H9 (cell line): ENCODE measurements at regions not wholly inside any gene's neighbourhood (a gene's known extent, or its start where the extent isn't known, plus 50 kb on each side); places are given as distances from the start of the nearest gene placed in this dataset.

ENCODE experiments used
- DNase-seq: peaks from one replicate; pipeline ENCODE4 v3.0.0-alpha.2; 2017
- H2AFZ ChIP-seq: one replicate; pipeline ENCODE4 v1.6.1; 2013; ENCODE audit warnings: mild to moderate bottlenecking, low read length, control low read depth, moderate library complexity
- H2AK5ac ChIP-seq: 2 replicates; pipeline ENCODE4 v1.6.1; 2013; ENCODE audit warnings: low read length, control low read depth, mixed read lengths; ENCODE audit not compliant: insufficient read length
- H2BK120ac ChIP-seq: one replicate; pipeline ENCODE4 v1.6.1; 2013; ENCODE audit warnings: low read depth, mild to moderate bottlenecking, low read length, control low read depth, inconsistent platforms; ENCODE audit not compliant: poor library complexity, severe bottlenecking
- H2BK12ac ChIP-seq: 2 replicates; pipeline ENCODE4 v1.6.1; 2013; ENCODE audit warnings: low read length, control low read depth, mixed read lengths, low read depth; ENCODE audit not compliant: insufficient read length
- H2BK15ac ChIP-seq: 2 replicates; pipeline ENCODE4 v1.6.1; 2013; ENCODE audit warnings: low read depth, low read length, control low read depth
- H2BK20ac ChIP-seq: one replicate; pipeline ENCODE4 v1.6.1; 2013; ENCODE audit warnings: low read depth, mild to moderate bottlenecking, low read length, control low read depth, inconsistent platforms; ENCODE audit not compliant: poor library complexity, severe bottlenecking
- H2BK5ac ChIP-seq: 2 replicates; pipeline ENCODE4 v1.6.1; 2013; ENCODE audit warnings: low read length, control low read depth, mixed read lengths; ENCODE audit not compliant: insufficient read length
- H3K14ac ChIP-seq: 2 replicates; pipeline ENCODE4 v1.6.1; 2013; ENCODE audit warnings: low read length, control low read depth; ENCODE audit not compliant: insufficient read depth
- H3K18ac ChIP-seq: 2 replicates; pipeline ENCODE4 v1.6.1; 2013; ENCODE audit warnings: low read depth, mild to moderate bottlenecking, mixed read lengths, low read length, control low read depth; ENCODE audit not compliant: insufficient read length
- H3K23ac ChIP-seq: 2 replicates; pipeline ENCODE4 v1.6.1; 2013; ENCODE audit warnings: low read length, control low read depth, mixed read lengths, low read depth; ENCODE audit not compliant: insufficient read length
- H3K23me2 ChIP-seq: 2 replicates; pipeline ENCODE4 v1.6.1; 2013; ENCODE audit warnings: low read depth, mild to moderate bottlenecking, mixed read lengths, low read length, control low read depth; ENCODE audit not compliant: insufficient read length, poor library complexity, severe bottlenecking
- H3K27ac ChIP-seq: 2 replicates; pipeline ENCODE4 v1.5.1; 2013; ENCODE audit warnings: low read length, control low read depth, mixed read lengths, low read depth; ENCODE audit not compliant: insufficient read length
- H3K27me3 ChIP-seq: 2 replicates; pipeline ENCODE4 v1.6.1; 2013; ENCODE audit warnings: low read length, control low read depth, inconsistent platforms; ENCODE audit not compliant: insufficient read depth
- H3K4ac ChIP-seq: 2 replicates; pipeline ENCODE4 v1.6.1; 2013; ENCODE audit warnings: low read depth, mild to moderate bottlenecking, control low read depth, inconsistent platforms, low read length, moderate library complexity
- H3K4me1 ChIP-seq: 2 replicates; pipeline ENCODE4 v1.6.1; 2013; ENCODE audit warnings: low read length, control low read depth, inconsistent platforms; ENCODE audit not compliant: insufficient read depth
- H3K4me2 ChIP-seq: 2 replicates; pipeline ENCODE4 v1.6.1; 2013; ENCODE audit warnings: low read length, control low read depth, mixed read lengths; ENCODE audit not compliant: insufficient read length, insufficient read depth
- H3K56ac ChIP-seq: 2 replicates; pipeline ENCODE4 v1.6.1; 2013; ENCODE audit warnings: low read depth, mild to moderate bottlenecking, mixed read lengths, low read length, control low read depth; ENCODE audit not compliant: insufficient read length
- H3K79me1 ChIP-seq: 2 replicates; pipeline ENCODE4 v1.6.1; 2013; ENCODE audit warnings: low read depth, mild to moderate bottlenecking, moderate library complexity, low read length, control low read depth, inconsistent platforms; ENCODE audit not compliant: insufficient read depth, poor library complexity, severe bottlenecking
- H3K79me2 ChIP-seq: 2 replicates; pipeline ENCODE4 v1.6.1; 2013; ENCODE audit warnings: low read length, control low read depth, inconsistent platforms; ENCODE audit not compliant: insufficient read depth
- H3K9ac ChIP-seq: 2 replicates; pipeline ENCODE4 v1.6.1; 2013; ENCODE audit warnings: low read length, control low read depth, mixed read lengths; ENCODE audit not compliant: insufficient read length; ENCODE audit errors: extremely low read depth
- H3K9me3 ChIP-seq: one replicate; pipeline ENCODE4 v1.6.1; 2013; ENCODE audit warnings: low read depth, low read length, inconsistent platforms; ENCODE audit not compliant: control insufficient read depth
- H3T11ph ChIP-seq: one replicate; pipeline ENCODE4 v1.6.1; 2013; ENCODE audit warnings: mild to moderate bottlenecking, low read length, control low read depth, inconsistent platforms
- H4K20me1 ChIP-seq: one replicate; pipeline ENCODE4 v1.6.1; 2013; ENCODE audit not compliant: control insufficient read depth, insufficient read length, insufficient read depth
- H4K5ac ChIP-seq: 2 replicates; pipeline ENCODE4 v1.6.1; 2013; ENCODE audit warnings: low read depth, mild to moderate bottlenecking, mixed read lengths, low read length, control low read depth; ENCODE audit not compliant: insufficient read length
- H4K8ac ChIP-seq: replicated peaks from 2 replicates; pipeline ENCODE4 v1.6.1; 2013; ENCODE audit warnings: low read length, control low read depth, mixed read lengths, low read depth; ENCODE audit not compliant: insufficient read length
- H4K91ac ChIP-seq: 2 replicates; pipeline ENCODE4 v1.6.1; 2013; ENCODE audit warnings: low read depth, mild to moderate bottlenecking, moderate library complexity, mixed read lengths, low read length, control low read depth; ENCODE audit not compliant: insufficient read length
- H3K27ac Mint-ChIP-seq, 3 experiments: 2 replicates in 2 of 3; 3 replicates in 1 of 3; pipeline ENCODE4 v1.8.0; 2020 to 2021; ENCODE audit warnings: mixed read lengths in 3 of 3, mild to moderate bottlenecking in 1 of 3, moderate library complexity in 1 of 3
- H3K27me3 Mint-ChIP-seq: 2 replicates; pipeline ENCODE4 v1.8.0; 2021; ENCODE audit warnings: low read depth, mild to moderate bottlenecking, moderate library complexity, mixed read lengths
- H3K36me3 Mint-ChIP-seq, 3 experiments: 2 replicates in 2 of 3; 3 replicates in 1 of 3; pipeline ENCODE4 v1.8.0; 2020 to 2021; ENCODE audit warnings: low read depth in 3 of 3, mixed read lengths in 3 of 3; ENCODE audit not compliant: insufficient read depth in 1 of 3
- H3K4me1 Mint-ChIP-seq, 2 experiments: 2 replicates each; pipeline ENCODE4 v1.8.0; 2020; ENCODE audit warnings: mixed read lengths in 2 of 2
- H3K4me3 Mint-ChIP-seq, 2 experiments: 2 replicates in 1 of 2; 3 replicates in 1 of 2; pipeline ENCODE4 v1.8.0; 2020 to 2021; ENCODE audit warnings: mild to moderate bottlenecking in 2 of 2, mixed read lengths in 2 of 2, moderate library complexity in 1 of 2
- H3K9me3 Mint-ChIP-seq, 2 experiments: 2 replicates in 1 of 2; 3 replicates in 1 of 2; pipeline ENCODE4 v1.8.0; 2020; ENCODE audit warnings: mild to moderate bottlenecking in 2 of 2, mixed read lengths in 2 of 2, moderate library complexity in 1 of 2
- CTCF ChIP-seq: fragments of 200-600 bp; sonication (generic); conservative IDR thresholded peaks from 3 replicates; pipeline ENCODE4 v1.8.0; 2021; ENCODE audit warnings: antibody characterized with exemption, mild to moderate bottlenecking
- WGBS: extraction: QIAGEN DNeasy Blood & Tissue Kit; methylation state at CpG from one replicate; pipeline ENCODE4 v1.1.7; 2013; ENCODE audit warnings: missing lambda C conversion rate, low lambda C conversion rate, mixed read lengths; ENCODE audit not compliant: insufficient read length; ENCODE audit errors: extremely low coverage; 5-methylcytosine and 5-hydroxymethylcytosine counted together

DNA sequence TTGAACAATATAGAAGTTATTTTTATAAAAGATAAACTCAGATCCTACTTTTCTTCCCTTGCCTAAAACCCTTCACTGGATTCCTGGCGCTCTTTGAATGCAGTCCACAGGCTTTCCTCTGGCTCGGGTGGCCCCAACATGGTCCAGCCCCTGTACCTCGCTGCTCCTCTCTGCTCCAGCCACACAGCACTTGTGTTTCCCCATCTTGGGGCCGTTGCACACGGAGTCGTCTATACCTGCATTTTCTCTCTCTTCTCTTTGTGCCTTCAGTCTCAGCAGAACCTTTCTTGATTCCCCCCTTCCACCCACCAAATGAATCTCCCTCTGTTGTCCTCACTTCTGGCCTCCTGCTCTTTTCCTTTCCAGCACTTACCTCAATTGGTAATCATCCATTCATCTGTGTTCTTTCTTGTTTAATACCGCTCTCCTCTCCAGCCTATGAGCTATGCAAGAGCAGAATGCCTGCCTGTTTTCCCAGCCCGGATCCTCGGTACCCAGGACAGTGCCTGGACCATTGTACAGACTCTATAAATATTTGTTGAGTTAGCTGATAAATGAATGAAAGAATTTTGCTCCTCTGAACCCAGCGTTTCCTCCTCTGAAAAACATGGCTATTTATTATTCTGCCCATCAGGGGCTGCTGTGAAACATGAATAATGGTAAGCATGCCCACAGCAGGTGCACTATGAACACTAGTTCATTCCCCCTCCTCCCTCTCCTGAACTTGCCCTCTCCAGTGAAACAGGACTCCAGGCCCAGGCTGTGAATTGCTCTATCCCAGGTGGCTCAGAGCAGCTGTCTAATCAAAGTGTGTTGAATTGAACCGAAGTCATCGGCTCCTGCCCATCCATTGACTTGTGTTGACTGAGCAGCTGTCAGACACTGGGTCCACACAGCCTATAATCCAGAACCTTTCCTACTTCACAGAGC, 266.9 kb downstream of the PTPRU start:
- H2AK5ac ChIP-seq = no peak overlapping the region
- no CpG with 5 or more reads among the region's 12 CpGs for WGBS
- H4K8ac ChIP-seq = no peak overlapping the region
- no peaks in the 10 kb centered on the region for H3K23me2 ChIP-seq
- no peak overlapping the region for H3T11ph ChIP-seq
- H2BK5ac ChIP-seq = no peak overlapping the region
- peak; percentile 24 for DNase-seq
- Mint-ChIP-seq H3K9me3 (peaks cover 2% of the 10 kb centered on the region in 2 experiments; a peak in 2 of 5 replicates), H3K27me3 (no peaks in the 10 kb centered on the region), H3K27ac (peak overlapping the region; percentile 57 to 86 (median 84)), H3K36me3 (peaks cover 0 to 4% (median 0%) of the 10 kb centered on the region in 3 experiments; a peak in 1 of 7 replicates), H3K4me3 (peak overlapping the region in 1 of 2 experiments; percentile 3; a peak in 2 of 5 replicates), H3K4me1 (peaks cover 65 to 72% of the 10 kb centered on the region in 2 experiments)
- no peak overlapping the region for H3K56ac ChIP-seq
- H2BK12ac ChIP-seq = no peak overlapping the region
- H3K4me2 ChIP-seq = no peak overlapping the region
- no peaks in the 10 kb centered on the region for H3K9me3 ChIP-seq
- no peaks in the 10 kb centered on the region for H3K27me3 ChIP-seq
- no peak overlapping the region for H3K14ac ChIP-seq
- no peak overlapping the region for H3K27ac ChIP-seq
- peaks cover 7% of the 10 kb centered on the region; the same call in 1 of the 2 replicates for H3K4me1 ChIP-seq
- no peak overlapping the region for H3K9ac ChIP-seq
- no peaks in the 10 kb centered on the region for H4K20me1 ChIP-seq
- H3K79me2 ChIP-seq = no peaks in the 10 kb centered on the region
- H2BK120ac ChIP-seq = no peak overlapping the region
- no peak overlapping the region for H3K18ac ChIP-seq
- H2BK15ac ChIP-seq = no peak overlapping the region
- no peak overlapping the region for H3K23ac ChIP-seq
- TF ChIP-seq CTCF = no peak
- peak overlapping the region; percentile 31 for H4K91ac ChIP-seq
- no peak overlapping the region for H2AFZ ChIP-seq
- H4K5ac ChIP-seq = no peak overlapping the region
- no peaks in the 10 kb centered on the region for H3K79me1 ChIP-seq
- H3K4ac ChIP-seq = no peak overlapping the region
- H2BK20ac ChIP-seq = no peak overlapping the region
